ENCODE measurements at regions not wholly inside any gene's neighbourhood (a gene's known extent, or its start where the extent isn't known, plus 50 kb on each side); places are given as distances from the start of the nearest gene placed in this dataset.
"Not testable (repeated sequence)": the region's sequence is repeated elsewhere in the genome, so short reads cannot be mapped to it uniquely, and the experiment has no call there.

DNA sequence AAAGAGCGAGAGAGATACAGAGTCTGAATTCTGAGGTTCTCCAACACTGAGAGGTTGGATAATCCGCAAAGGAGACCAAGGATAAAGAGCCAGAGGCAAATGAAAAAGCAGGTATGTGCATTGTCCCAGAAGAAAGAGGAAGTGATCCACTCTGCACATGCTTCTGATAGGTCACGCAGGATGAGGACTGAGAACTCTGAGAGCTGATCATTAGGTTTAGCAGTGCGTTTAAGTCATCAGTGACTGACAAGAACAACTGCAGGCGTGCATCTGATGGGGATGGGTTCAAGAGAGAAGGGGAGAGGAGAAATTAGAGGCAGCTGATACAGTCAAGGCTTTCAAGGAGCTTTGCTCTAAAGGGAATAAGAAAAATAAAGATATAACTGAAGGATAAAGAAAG, 301.2 kb upstream of the SGK1 start:
- H3K4me1 ChIP-seq, result peaks cover 0 to 6% (median 0%) of the 10 kb centered on the region in 10 experiments; a peak in 2 of 20 replicates
- no peaks in the 10 kb centered on the region for H4K20me1 ChIP-seq
- H3K4me3 ChIP-seq, result no peak overlapping the region
- H3K27ac ChIP-seq, result no peak overlapping the region
- TF ChIP-seq Cebpa-rat (IDR thresholded peaks at IDR 0.05), result no peak
- H3K27me3 ChIP-seq, result peaks cover 0 to 55% (median 0%) of the 10 kb centered on the region in 11 experiments; a peak in 5 of 22 replicates
- H3K36me3 ChIP-seq, result no peaks in the 10 kb centered on the region
- no peaks in the 10 kb centered on the region for H3K9me3 ChIP-seq (replicated peaks in 1 of 11)
- H3K9ac ChIP-seq, result no peak overlapping the region
- H3K4me2 ChIP-seq, result no peak overlapping the region

DNA sequence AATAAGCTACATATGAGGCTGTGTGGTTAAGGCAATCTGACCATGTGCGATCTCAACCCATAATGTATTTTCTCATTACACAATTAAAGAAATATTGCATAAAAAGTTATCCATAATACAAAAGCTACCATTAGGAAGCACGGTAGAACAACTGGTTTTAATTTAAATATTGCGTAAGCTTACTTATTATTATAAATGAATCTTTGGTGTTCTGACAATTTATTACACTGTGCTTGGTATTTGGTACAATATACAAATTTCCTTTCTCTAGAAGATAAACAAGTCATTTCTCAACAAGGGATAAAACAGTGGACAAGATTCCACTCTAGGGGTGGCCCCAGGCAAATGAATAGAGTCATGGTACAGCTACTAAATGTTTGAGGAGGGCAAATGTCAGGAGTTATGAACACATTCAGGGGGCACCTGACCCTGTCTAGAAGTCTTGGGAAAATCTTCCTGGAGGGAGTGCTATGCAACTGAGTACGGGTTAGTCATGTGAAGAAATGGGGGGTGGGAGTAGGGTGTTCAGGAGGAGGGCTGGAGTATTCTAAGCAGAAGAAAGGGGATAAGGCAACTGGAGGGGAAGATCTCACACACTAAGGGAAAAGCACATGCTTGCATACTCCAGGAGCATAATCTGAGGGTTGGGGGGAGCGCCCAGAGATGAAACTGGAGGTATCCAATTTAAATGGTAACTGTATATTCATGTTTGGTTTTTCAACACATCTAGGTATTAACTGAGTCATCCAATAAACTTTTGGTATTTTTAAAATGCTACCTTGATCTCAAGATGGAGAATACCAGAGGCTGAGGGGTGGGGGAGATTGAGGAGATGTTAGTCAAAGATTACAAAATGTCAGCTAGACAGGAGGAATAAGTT, 296.9 kb upstream of the SGK1 start:
- Histone ChIP-seq H3K27ac (no peak overlapping the region), H3K4me2 (no peak overlapping the region), H3K4me1 (peaks cover 0 to 5% (median 0%) of the 10 kb centered on the region in 10 experiments; a peak in 2 of 20 replicates), H3K27me3 (peaks cover 0 to 20% (median 0%) of the 10 kb centered on the region in 11 experiments; a peak in 4 of 22 replicates), H4K20me1 (no peaks in the 10 kb centered on the region), H3K36me3 (no peaks in the 10 kb centered on the region), H3K9ac (no peak overlapping the region), H3K9me3 (replicated peaks in 1 of 11) (peaks cover 0 to 7% (median 0%) of the 10 kb centered on the region in 11 experiments; a peak in 4 of 22 replicates), H3K4me3 (no peak overlapping the region)
- peak in 2 of 11 experiments; percentile 15 to 43; a peak in 1 of 22 replicates for TF ChIP-seq Cebpa-rat (IDR thresholded peaks at IDR 0.05)

DNA sequence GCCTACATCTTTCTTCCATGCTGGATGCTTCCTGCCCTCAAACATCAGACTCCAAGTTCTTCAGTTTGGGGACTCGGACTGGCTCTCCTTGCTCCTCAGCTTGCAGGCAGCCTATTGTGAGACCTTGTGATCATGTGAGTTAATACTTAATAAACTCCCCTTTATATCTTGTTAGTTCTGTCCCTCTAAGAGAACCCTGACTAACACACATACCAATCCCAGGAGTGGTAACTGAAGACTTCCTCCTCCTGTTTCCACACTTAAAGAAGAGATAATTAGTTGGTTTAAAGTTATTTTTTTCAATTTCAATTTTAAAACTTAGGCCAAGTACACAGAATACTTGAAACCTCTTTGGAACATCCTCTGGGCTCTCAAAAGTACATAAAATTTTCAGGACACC, 294.2 kb upstream of the SGK1 start:
- not testable (repeated sequence) for H4K20me1 ChIP-seq, H3K9ac ChIP-seq, H3K4me1 ChIP-seq, H3K27me3 ChIP-seq, H3K27ac ChIP-seq, H3K4me3 ChIP-seq, H3K4me2 ChIP-seq, H3K36me3 ChIP-seq
- peaks cover 0 to 18% (median 4%) of the 10 kb centered on the region in 11 experiments; a peak in 7 of 22 replicates for H3K9me3 ChIP-seq (replicated peaks in 1 of 11)

DNA sequence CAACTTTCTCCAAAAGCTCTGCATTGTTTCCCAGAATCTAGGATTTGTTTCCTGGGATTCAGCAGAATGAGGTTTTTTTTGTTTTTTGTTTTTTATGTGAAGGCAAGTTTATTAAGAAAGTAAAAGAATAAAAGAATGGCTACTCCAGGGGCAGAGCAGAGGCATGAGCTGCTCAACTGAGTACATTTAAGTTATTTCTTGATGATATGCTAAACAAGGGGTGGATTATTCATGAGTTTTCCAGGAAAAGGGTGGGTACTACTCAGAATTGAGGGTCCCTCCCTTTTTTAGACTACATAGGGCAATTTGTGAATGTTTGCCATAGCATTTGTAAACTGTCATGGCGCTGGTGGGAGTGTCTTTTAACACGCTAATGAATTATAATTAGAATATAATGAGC, 292.5 kb upstream of the SGK1 start:
- TF ChIP-seq Cebpa-rat (IDR thresholded peaks at IDR 0.05), result no peak

DNA sequence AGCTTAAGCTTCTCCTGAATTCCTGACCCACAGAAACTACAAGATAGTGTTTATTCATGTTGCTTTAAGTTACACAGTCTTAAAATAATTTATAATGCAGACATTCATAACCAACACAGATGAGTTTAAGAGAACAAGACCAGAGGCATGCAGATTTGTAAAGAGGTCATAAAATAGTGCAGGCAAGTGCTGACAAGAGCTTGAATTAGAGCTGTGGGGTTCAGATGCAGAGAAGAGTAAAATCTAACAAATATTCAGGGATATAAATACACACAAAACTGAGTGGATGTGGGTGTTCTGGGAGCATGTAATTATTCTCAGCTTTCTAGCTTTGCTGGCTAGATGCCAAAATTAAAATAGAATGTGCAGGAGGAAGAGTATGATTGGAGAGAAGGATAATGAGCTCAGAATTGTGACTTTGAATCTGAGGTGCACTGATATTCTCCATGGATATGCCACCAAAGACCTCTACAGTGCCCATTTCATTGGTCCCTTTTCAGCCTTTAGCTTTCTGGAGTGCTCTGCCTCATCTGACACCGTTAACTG, 291.9 kb upstream of the SGK1 start:
- H3K36me3 ChIP-seq, result no peaks in the 10 kb centered on the region
- H3K27me3 ChIP-seq, result no peaks in the 10 kb centered on the region
- no peak overlapping the region for H3K4me2 ChIP-seq
- TF ChIP-seq Cebpa-rat (IDR thresholded peaks at IDR 0.05), result no peak
- H3K9ac ChIP-seq, result no peak overlapping the region
- H4K20me1 ChIP-seq, result no peaks in the 10 kb centered on the region
- H3K4me3 ChIP-seq, result no peak overlapping the region
- H3K4me1 ChIP-seq, result no peaks in the 10 kb centered on the region
- H3K9me3 ChIP-seq (replicated peaks in 1 of 11), result peaks cover 0 to 24% (median 8%) of the 10 kb centered on the region in 11 experiments; a peak in 14 of 22 replicates
- no peak overlapping the region for H3K27ac ChIP-seq

More for the DNA sequence above, 292.5 kb upstream of the SGK1 start:
- H3K27ac ChIP-seq, result no peak overlapping the region
- no peaks in the 10 kb centered on the region for H3K27me3 ChIP-seq
- H3K4me2 ChIP-seq, result no peak overlapping the region
- H3K9me3 ChIP-seq (replicated peaks in 1 of 11), result peaks cover 0 to 18% (median 4%) of the 10 kb centered on the region in 11 experiments; a peak in 9 of 22 replicates
- H3K9ac ChIP-seq, result no peak overlapping the region
- no peaks in the 10 kb centered on the region for H3K36me3 ChIP-seq
- H3K4me1 ChIP-seq, result no peaks in the 10 kb centered on the region
- H4K20me1 ChIP-seq, result no peaks in the 10 kb centered on the region
- no peak overlapping the region for H3K4me3 ChIP-seq

DNA sequence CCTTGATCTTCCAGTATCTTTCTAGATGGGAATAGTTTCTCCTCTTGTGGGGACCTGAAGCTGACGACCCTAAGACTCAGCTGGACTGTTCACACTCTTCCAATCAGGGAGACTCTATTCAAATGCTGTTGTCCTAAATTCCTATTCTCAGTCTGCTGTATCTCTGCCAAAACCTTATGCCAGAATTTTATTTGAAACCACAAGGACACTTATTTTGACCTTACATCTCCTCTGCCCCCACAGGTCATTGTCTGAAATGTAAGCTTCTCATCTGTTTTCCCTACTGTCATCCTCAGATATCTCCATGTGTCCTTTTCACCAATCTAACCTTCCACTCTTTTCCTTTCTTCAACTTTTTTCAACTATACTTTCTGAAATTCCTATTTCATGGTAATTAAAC, 289.5 kb upstream of the SGK1 start:
- Histone ChIP-seq H3K27me3 (no peaks in the 10 kb centered on the region), H3K9me3 (replicated peaks in 1 of 11) (peaks cover under 1 to 34% (median 19%) of the 10 kb centered on the region in 11 experiments; a peak in 21 of 22 replicates), H3K4me1 (no peaks in the 10 kb centered on the region), H3K9ac (no peak overlapping the region), H4K20me1 (no peaks in the 10 kb centered on the region), H3K27ac (no peak overlapping the region), H3K4me3 (no peak overlapping the region), H3K4me2 (no peak overlapping the region), H3K36me3 (no peaks in the 10 kb centered on the region)
- no peak for TF ChIP-seq Cebpa-rat (IDR thresholded peaks at IDR 0.05)

DNA sequence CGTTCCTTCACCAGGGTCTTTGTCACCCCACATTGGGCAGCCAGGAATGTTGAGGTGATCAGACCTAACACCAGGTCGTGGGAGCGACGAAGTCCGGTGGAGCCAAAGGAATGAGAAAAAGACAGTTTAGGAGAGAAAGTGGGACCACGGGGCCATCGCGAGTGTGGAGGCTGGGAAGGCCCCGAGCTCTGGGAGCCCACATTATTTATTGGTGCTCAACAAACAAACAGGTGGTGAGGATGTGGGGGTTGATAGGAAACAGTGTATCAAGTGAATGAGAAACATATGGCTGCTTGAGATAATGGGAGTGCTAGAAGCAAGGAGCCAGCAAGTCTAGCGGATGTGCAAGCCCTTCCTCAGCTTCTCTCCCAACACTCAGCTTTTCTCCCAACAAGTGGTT, 287.1 kb upstream of the SGK1 start:
- no peak for TF ChIP-seq Cebpa-rat (IDR thresholded peaks at IDR 0.05)
- no peak overlapping the region for H3K4me3 ChIP-seq
- H3K36me3 ChIP-seq, result peaks cover 0 to 8% (median 0%) of the 10 kb centered on the region in 11 experiments; a peak in 2 of 22 replicates
- H3K27me3 ChIP-seq, result no peaks in the 10 kb centered on the region
- no peaks in the 10 kb centered on the region for H4K20me1 ChIP-seq
- H3K9ac ChIP-seq, result no peak overlapping the region
- H3K4me1 ChIP-seq, result no peaks in the 10 kb centered on the region
- H3K9me3 ChIP-seq (replicated peaks in 1 of 11), result peaks cover 24 to 56% (median 43%) of the 10 kb centered on the region in 11 experiments
- no peak overlapping the region for H3K4me2 ChIP-seq
- no peak overlapping the region for H3K27ac ChIP-seq

DNA sequence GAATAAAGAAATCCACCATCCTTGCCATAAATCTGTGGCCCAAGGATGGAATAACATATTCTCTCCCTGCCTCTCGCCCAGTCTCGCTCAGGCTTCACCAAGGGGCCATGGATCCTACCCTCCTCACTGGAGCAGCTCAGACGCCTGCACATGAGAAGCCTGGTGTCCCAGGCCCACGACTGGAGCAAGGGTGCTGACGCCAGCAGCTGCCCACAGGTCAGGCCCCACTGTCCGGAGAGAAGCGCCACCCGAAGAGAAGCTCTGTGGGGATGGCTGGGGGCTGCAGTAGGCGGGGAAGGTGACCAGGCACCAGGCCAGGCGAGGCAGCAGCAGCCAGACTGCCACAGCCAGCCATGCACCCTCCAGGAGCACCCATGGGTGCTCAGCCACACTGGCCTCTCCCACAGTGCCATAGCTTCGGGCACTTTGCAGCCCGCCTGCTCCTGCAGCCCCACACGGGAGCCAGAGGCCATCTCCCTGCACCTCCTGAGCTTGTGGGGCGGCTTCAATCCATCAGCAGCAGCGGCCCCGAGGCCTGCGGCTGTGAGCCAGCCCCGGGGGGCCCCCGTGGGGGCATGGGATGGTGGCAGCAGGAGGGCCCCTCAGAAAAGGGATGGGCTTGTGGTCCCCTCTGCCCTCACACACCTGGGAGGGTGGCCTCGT, 286.2 kb upstream of the SGK1 start:
- Histone ChIP-seq H3K9ac (no peak overlapping the region), H3K9me3 (replicated peaks in 1 of 11) (peaks cover 31 to 59% (median 52%) of the 10 kb centered on the region in 11 experiments), H3K27me3 (no peaks in the 10 kb centered on the region), H4K20me1 (no peaks in the 10 kb centered on the region), H3K4me2 (no peak overlapping the region), H3K27ac (no peak overlapping the region), H3K4me3 (no peak overlapping the region), H3K36me3 (peaks cover 0 to 8% (median 0%) of the 10 kb centered on the region in 11 experiments; a peak in 2 of 22 replicates), H3K4me1 (no peaks in the 10 kb centered on the region)
- TF ChIP-seq Cebpa-rat (IDR thresholded peaks at IDR 0.05), result no peak

DNA sequence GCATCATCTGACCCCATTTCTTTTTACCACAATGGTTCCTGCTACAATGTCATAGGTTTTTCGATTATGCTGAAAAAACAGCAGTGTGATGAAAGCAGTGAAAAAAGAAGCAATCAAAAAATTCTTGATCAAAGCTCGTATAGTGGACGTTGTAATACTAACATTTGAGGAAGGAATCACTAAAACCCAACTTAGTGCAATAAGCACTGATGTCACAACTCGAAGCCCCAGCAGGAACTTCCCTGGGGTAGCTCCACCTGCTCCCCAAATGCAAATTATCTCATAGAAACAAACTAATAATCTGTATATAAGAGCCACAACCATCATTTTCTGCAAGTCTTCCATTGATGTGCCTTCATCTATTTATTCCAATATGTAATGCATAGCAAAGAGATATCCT, 285.6 kb upstream of the SGK1 start:
- peaks cover 31 to 63% (median 54%) of the 10 kb centered on the region in 11 experiments for H3K9me3 ChIP-seq (replicated peaks in 1 of 11)
- no peak for TF ChIP-seq Cebpa-rat (IDR thresholded peaks at IDR 0.05)
- H3K9ac ChIP-seq, result no peak overlapping the region
- no peak overlapping the region for H3K4me2 ChIP-seq
- no peaks in the 10 kb centered on the region for H3K4me1 ChIP-seq
- H3K27me3 ChIP-seq, result no peaks in the 10 kb centered on the region
- no peak overlapping the region for H3K27ac ChIP-seq
- H3K4me3 ChIP-seq, result no peak overlapping the region
- H3K36me3 ChIP-seq, result peaks cover 0 to 8% (median 0%) of the 10 kb centered on the region in 11 experiments; a peak in 2 of 22 replicates
- no peaks in the 10 kb centered on the region for H4K20me1 ChIP-seq
